ENCODE measurements at regions not wholly inside any gene's neighbourhood (a gene's known extent, or its start where the extent isn't known, plus 50 kb on each side); places are given as distances from the start of the nearest gene placed in this dataset.

DNA sequence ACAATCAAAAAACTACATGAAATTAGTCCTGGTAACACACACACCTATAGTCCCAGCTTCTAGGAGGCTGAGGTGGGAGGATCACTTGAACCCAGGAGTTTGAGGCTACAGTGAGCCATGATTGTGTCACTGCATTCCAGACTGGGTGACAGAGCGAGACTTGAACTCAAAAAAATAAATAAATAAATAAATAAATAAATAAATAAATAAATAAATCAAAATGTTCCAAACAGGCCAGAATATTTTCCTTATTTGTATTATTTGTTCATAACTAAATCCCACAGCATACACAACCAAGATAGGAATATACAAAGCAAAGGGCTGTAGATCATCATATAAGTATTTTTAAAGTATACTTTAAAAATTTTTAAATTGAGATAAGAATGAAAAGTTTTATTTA, 537.2 kb upstream of the CDH8 start:
- no peak for DNase-seq (ENCODE audit: low read depth)
- no peak overlapping the region for H3K4me3 ChIP-seq (ENCODE audit: low read depth, low read length)
- TF ChIP-seq, protein P1, sequence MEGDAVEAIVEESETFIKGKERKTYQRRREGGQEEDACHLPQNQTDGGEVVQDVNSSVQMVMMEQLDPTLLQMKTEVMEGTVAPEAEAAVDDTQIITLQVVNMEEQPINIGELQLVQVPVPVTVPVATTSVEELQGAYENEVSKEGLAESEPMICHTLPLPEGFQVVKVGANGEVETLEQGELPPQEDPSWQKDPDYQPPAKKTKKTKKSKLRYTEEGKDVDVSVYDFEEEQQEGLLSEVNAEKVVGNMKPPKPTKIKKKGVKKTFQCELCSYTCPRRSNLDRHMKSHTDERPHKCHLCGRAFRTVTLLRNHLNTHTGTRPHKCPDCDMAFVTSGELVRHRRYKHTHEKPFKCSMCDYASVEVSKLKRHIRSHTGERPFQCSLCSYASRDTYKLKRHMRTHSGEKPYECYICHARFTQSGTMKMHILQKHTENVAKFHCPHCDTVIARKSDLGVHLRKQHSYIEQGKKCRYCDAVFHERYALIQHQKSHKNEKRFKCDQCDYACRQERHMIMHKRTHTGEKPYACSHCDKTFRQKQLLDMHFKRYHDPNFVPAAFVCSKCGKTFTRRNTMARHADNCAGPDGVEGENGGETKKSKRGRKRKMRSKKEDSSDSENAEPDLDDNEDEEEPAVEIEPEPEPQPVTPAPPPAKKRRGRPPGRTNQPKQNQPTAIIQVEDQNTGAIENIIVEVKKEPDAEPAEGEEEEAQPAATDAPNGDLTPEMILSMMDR (IDR thresholded peaks at IDR 0.05; ENCODE audit: insufficient read depth, low read depth, low read length), result no peak

DNA sequence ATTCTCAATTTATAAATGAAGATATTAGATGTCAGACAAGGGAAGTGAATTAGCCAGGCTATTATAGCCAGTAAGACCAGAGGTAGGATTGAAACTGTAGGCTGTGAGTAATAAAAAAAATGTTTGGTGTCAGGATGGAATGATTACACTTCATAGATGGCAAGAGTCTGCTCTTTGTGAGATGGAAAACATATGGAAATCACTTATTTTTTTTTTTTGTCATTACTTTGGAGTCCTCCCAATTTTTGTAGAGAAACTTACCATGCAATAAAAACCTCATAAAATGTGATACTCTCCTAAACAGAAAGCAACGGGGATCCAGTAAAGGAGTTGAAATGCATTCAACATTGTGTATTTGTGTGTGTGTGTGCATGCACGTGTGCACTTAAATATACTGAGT, 532.7 kb upstream of the CDH8 start:
- H3K4me3 ChIP-seq (ENCODE audit: low read depth, low read length), result no peak overlapping the region
- TF ChIP-seq, protein P1 (IDR thresholded peaks at IDR 0.05; ENCODE audit: insufficient read depth, low read depth, low read length), result no peak
- no peak for DNase-seq (ENCODE audit: low read depth)

DNA sequence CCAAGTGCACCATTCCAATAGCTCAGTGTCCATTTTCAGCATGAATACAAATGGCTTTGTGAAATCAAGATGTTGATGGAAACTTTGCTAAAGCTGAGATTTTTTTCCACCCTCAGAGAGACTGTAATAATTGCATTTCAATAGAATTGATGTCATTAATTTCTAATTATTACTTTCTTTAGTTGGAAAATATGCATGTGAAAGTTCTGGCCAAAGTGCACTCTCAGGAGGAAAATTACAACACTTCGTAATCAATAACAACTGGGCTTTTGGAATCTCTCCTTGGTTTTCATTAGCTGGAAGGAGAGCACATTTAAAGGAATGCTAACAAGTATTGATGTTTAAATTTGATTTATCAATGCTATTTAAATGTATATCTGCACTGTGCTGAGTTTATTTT, 529.5 kb upstream of the CDH8 start:
- H3K4me3 ChIP-seq (ENCODE audit: low read depth, low read length), result no peak overlapping the region
- TF ChIP-seq, protein P1 (IDR thresholded peaks at IDR 0.05; ENCODE audit: insufficient read depth, low read depth, low read length), result no peak
- no peak for DNase-seq (ENCODE audit: low read depth)

DNA sequence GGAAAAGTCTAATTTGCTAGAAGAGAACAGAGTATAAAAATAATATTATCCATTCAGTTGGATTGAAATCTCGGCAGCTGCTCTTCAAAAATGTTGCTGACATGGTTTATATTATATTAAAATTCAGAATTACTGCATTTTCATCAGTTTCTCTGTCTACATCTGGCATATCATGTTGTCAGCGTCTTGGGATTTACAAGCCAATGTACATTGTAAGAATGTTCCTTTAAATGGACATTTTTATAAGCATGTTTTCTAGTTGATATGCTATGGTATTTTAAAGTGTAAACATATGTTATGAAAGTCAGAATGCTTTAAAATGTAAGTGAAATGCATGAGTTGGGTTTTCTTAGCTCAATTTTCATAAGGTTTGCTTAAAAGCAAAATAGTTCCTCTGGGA, 528.1 kb upstream of the CDH8 start:
- H3K4me3 ChIP-seq (ENCODE audit: low read depth, low read length), result no peak overlapping the region
- TF ChIP-seq, protein P1 (IDR thresholded peaks at IDR 0.05; ENCODE audit: insufficient read depth, low read depth, low read length), result no peak
- DNase-seq (ENCODE audit: low read depth), result no peak

DNA sequence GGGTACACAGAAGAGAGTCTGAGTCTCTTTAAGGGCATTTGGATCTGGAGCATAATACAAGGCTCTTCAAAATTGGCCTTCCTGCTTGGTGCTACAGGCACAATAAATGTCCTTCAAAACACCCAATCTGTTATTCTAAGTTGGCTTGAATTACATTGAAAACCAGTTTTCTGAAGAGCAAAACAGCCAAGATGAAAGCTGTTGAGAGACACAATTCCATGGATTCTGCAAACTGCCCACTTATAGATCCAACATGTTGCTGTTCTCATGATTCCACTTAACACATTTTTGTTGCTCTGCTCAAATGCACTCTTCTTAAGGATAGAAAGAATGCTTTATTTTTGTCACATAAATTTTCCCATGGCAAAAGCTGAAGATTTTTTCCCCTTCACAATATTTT, 525.9 kb upstream of the CDH8 start:
- no peak for DNase-seq (ENCODE audit: low read depth)
- no peak overlapping the region for H3K4me3 ChIP-seq (ENCODE audit: low read depth, low read length)
- TF ChIP-seq, protein P1 (IDR thresholded peaks at IDR 0.05; ENCODE audit: insufficient read depth, low read depth, low read length), result no peak

DNA sequence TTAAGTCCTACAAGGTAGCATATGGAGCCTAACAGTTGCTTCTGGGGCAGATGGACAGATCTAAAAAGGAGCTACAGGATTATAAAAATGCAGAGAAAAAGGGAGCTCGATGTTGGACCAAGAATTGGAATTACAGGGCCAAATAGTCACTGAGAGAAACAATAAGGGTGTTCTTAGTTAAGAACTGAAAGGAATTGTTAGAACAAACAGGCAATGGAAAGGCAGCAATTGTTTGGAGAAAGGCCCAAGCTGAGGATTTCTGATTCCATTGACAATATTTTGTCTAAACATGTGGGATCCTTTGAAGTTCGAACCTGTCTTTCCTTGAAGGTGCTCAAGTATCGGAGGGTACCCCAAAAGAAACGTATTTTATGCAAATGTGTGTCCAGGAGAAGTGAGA, 513.6 kb upstream of the CDH8 start:
- no peak for DNase-seq (ENCODE audit: low read depth)
- no peak overlapping the region for H3K4me3 ChIP-seq (ENCODE audit: low read depth, low read length)
- TF ChIP-seq, protein P1 (IDR thresholded peaks at IDR 0.05; ENCODE audit: insufficient read depth, low read depth, low read length), result no peak

DNA sequence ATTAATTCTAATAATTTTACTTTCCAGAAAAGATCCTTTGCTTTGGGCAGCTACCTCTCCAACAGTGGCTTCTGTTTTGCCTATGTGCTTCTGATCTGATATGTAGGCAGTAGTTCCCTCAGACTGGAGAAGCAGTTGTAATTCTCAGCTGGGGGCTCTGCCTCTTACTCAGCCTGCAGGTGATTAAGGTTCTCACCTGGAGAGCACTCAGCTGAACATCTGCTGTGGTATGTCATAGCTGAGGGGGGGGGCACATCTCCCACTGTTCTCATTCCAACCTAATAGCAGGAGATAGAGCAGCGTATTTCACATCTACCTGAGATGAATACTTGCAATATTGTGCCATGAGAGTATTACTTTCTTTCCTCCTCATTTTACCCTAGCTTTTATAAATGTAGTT, 511.9 kb upstream of the CDH8 start:
- no peak for DNase-seq (ENCODE audit: low read depth)
- TF ChIP-seq, protein P1 (IDR thresholded peaks at IDR 0.05; ENCODE audit: insufficient read depth, low read depth, low read length), result no peak
- no peak overlapping the region for H3K4me3 ChIP-seq (ENCODE audit: low read depth, low read length)

Measured in fibroblast of villous mesenchyme (primary cell).